Neural cell (in vitro differentiated cells): ENCODE measurements at regions not wholly inside any gene's neighbourhood (a gene's known extent, or its start where the extent isn't known, plus 50 kb on each side); places are given as distances from the start of the nearest gene placed in this dataset.

Experiments
- H2AFZ ChIP-seq: fragments of 200-600, 300-800 bp; sonication (generic), shearing (Covaris generic); 2 replicates; pipeline ENCODE4 v1.6.0; 2014; ENCODE audit warnings: low read depth, mild to moderate bottlenecking, antibody characterized with exemption, low read length, moderate library complexity
- H3F3A ChIP-seq: fragments of 200-600 bp; shearing (Covaris generic); 2 replicates; pipeline ENCODE4 v1.6.1; 2016; ENCODE audit warnings: mild to moderate bottlenecking, moderate library complexity, mixed read lengths, antibody characterized with exemption, low read length; ENCODE audit not compliant: insufficient read depth, poor library complexity, severe bottlenecking
- H3K27ac ChIP-seq: fragments of 200-600, 300-800 bp; sonication (generic), shearing (Covaris generic); 2 replicates; pipeline ENCODE4 v1.5.1; 2014; ENCODE audit warnings: mild to moderate bottlenecking, low read length, moderate library complexity
- H3K27me3 ChIP-seq: fragments of 300-800, 200-600 bp; sonication (generic), shearing (Covaris generic); 2 replicates; pipeline ENCODE4 v1.6.0; 2014; ENCODE audit warnings: mild to moderate bottlenecking, low read depth, low read length, moderate library complexity; ENCODE audit not compliant: insufficient read depth
- H3K36me3 ChIP-seq: fragments of 300-800, 200-600 bp; sonication (generic), shearing (Covaris generic); 2 replicates; pipeline ENCODE4 v1.5.1; 2014; ENCODE audit warnings: mild to moderate bottlenecking, antibody characterized with exemption, low read length, moderate library complexity; ENCODE audit not compliant: insufficient read depth
- H3K4me2 ChIP-seq: fragments of 300-800, 200-600 bp; sonication (generic), shearing (Covaris generic); 2 replicates; pipeline ENCODE4 v1.6.0; 2014; ENCODE audit warnings: mild to moderate bottlenecking, low read length
- H3K4me3 ChIP-seq: fragments of 300-800, 200-600 bp; sonication (generic), shearing (Covaris generic); 2 replicates; pipeline ENCODE4 v1.5.1; 2014; ENCODE audit warnings: mild to moderate bottlenecking, low read length, moderate library complexity
- H3K79me2 ChIP-seq: fragments of 200-600 bp; shearing (Covaris generic); replicated peaks from 2 replicates; pipeline ENCODE4 v1.6.0; 2014; ENCODE audit warnings: mild to moderate bottlenecking, low read length, moderate library complexity; ENCODE audit not compliant: insufficient read depth
- H3K9ac ChIP-seq: fragments of 300-800, 200-600 bp; sonication (generic), shearing (Covaris generic); 2 replicates; pipeline ENCODE4 v1.6.1; 2016; ENCODE audit warnings: mild to moderate bottlenecking, low read length, mixed read lengths
- H3K9me2 ChIP-seq: fragments of 200-600 bp; shearing (Covaris generic); 2 replicates; pipeline ENCODE4 v1.6.1; 2016; ENCODE audit warnings: mild to moderate bottlenecking, low read length, mixed read lengths; ENCODE audit not compliant: insufficient read depth
- H3K9me3 ChIP-seq: fragments of 200-600, 300-800 bp; sonication (generic), shearing (Covaris generic); 2 replicates; pipeline ENCODE4 v1.6.1; 2016; ENCODE audit warnings: mild to moderate bottlenecking, mixed run types, low read length, moderate library complexity, mixed read lengths
- H4K20me1 ChIP-seq: fragments of 200-600 bp; shearing (Covaris generic); 2 replicates; pipeline ENCODE4 v1.6.1; 2016; ENCODE audit warnings: mild to moderate bottlenecking, mixed run types; ENCODE audit not compliant: insufficient read depth
- EP300 ChIP-seq: fragments of 450-650 bp; conservative IDR thresholded peaks from 2 replicates; pipeline ENCODE4 v1.6.1; 2014; ENCODE audit warnings: antibody characterized with exemption, mild to moderate bottlenecking, moderate library complexity; ENCODE audit not compliant: poor library complexity, severe bottlenecking
- EZH2 ChIP-seq: fragments of 200-600, 300-800 bp; shearing (Covaris generic), sonication (generic); IDR thresholded peaks from 2 replicates; pipeline ENCODE4 v1.6.1; 2014; ENCODE audit warnings: antibody characterized with exemption, low read length, borderline replicate concordance, mild to moderate bottlenecking; ENCODE audit not compliant: insufficient read depth, poor library complexity, severe bottlenecking
- MXI1 ChIP-seq: fragments of 450-650 bp; conservative IDR thresholded peaks from 2 replicates; pipeline ENCODE4 v1.6.1; 2014; ENCODE audit warnings: antibody characterized with exemption, mild to moderate bottlenecking; ENCODE audit not compliant: poor library complexity, severe bottlenecking
- POLR2AphosphoS5 ChIP-seq: IDR thresholded peaks from 2 replicates; pipeline ENCODE4 v1.6.1; 2012
- RAD21 ChIP-seq: fragments of 450-650 bp; conservative IDR thresholded peaks from 2 replicates; pipeline ENCODE4 v1.6.1; 2014; ENCODE audit warnings: antibody characterized with exemption, mild to moderate bottlenecking, moderate library complexity
- SMC3 ChIP-seq: fragments of 450-650 bp; conservative IDR thresholded peaks from 2 replicates; pipeline ENCODE4 v1.6.1; 2014; ENCODE audit warnings: antibody characterized with exemption, mild to moderate bottlenecking, moderate library complexity; ENCODE audit not compliant: poor library complexity
- TAF1 ChIP-seq: IDR thresholded peaks from 2 replicates; pipeline ENCODE4 v1.6.1; 2012; ENCODE audit warnings: low read depth
- TF ChIP-seq, protein P1 (sequence below): IDR thresholded peaks from 2 replicates; pipeline ENCODE4 v1.6.1; 2012; ENCODE audit warnings: borderline replicate concordance
- TF ChIP-seq, protein P2 (sequence below): fragments of 450-650 bp; IDR thresholded peaks from 2 replicates; pipeline ENCODE4 v1.5.1; 2014; ENCODE audit warnings: antibody characterized with exemption, mild to moderate bottlenecking, moderate library complexity; ENCODE audit not compliant: poor library complexity, severe bottlenecking

DNA sequence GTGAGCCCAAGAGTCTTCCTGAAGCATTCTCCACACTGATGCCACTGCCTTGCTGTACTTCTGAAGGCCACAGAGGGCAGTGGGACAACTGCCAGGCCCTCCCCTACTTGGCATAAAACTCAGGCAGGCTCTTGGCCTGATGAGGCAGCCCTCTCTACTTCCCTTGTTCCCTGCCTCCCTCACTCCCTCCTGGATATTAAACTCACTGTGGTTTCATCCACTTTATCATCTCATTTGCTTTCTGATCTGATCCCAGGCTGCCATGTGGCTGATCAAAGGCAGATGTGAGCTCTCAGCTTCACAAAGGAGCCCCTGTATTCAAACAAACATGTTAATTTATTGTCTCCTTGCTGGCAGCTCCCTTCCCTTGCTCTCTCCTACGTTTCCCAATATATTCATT lies 533.5 kb downstream of the IGSF11 start:
- H3K27ac ChIP-seq: no peak overlapping the region
- no peaks in the 10 kb centered on the region for H3K9me3 ChIP-seq
- no peaks in the 10 kb centered on the region for H3F3A ChIP-seq
- no peaks in the 10 kb centered on the region for H3K27me3 ChIP-seq
- H3K4me3 ChIP-seq: no peak overlapping the region
- H3K36me3 ChIP-seq: no peaks in the 10 kb centered on the region
- H3K4me2 ChIP-seq: no peak overlapping the region
- no peak overlapping the region for H2AFZ ChIP-seq
- H3K9ac ChIP-seq: no peak overlapping the region
- no peaks in the 10 kb centered on the region for H4K20me1 ChIP-seq
- TF ChIP-seq RAD21 (no peak), EP300 (no peak)
- H3K79me2 ChIP-seq: no peaks in the 10 kb centered on the region
- no peaks in the 10 kb centered on the region for H3K9me2 ChIP-seq

GRCh38 chr3:118504906-118505305 lies 529.7 kb downstream of the IGSF11 start:
- no peaks in the 10 kb centered on the region for H3K27me3 ChIP-seq
- no peak overlapping the region for H3K4me3 ChIP-seq
- no peak overlapping the region for H2AFZ ChIP-seq
- H3K9me3 ChIP-seq: no peaks in the 10 kb centered on the region
- no peaks in the 10 kb centered on the region for H3K36me3 ChIP-seq
- H4K20me1 ChIP-seq: no peaks in the 10 kb centered on the region
- no peak overlapping the region for H3K4me2 ChIP-seq
- TF ChIP-seq POLR2AphosphoS5 (no peak), EZH2 (no peak), SMC3 (no peak), EP300 (no peak), RAD21 (no peak), MXI1 (no peak), TAF1 (no peak)
- TF ChIP-seq, protein P1, sequence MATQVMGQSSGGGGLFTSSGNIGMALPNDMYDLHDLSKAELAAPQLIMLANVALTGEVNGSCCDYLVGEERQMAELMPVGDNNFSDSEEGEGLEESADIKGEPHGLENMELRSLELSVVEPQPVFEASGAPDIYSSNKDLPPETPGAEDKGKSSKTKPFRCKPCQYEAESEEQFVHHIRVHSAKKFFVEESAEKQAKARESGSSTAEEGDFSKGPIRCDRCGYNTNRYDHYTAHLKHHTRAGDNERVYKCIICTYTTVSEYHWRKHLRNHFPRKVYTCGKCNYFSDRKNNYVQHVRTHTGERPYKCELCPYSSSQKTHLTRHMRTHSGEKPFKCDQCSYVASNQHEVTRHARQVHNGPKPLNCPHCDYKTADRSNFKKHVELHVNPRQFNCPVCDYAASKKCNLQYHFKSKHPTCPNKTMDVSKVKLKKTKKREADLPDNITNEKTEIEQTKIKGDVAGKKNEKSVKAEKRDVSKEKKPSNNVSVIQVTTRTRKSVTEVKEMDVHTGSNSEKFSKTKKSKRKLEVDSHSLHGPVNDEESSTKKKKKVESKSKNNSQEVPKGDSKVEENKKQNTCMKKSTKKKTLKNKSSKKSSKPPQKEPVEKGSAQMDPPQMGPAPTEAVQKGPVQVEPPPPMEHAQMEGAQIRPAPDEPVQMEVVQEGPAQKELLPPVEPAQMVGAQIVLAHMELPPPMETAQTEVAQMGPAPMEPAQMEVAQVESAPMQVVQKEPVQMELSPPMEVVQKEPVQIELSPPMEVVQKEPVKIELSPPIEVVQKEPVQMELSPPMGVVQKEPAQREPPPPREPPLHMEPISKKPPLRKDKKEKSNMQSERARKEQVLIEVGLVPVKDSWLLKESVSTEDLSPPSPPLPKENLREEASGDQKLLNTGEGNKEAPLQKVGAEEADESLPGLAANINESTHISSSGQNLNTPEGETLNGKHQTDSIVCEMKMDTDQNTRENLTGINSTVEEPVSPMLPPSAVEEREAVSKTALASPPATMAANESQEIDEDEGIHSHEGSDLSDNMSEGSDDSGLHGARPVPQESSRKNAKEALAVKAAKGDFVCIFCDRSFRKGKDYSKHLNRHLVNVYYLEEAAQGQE: no peak
- TF ChIP-seq, protein P2, sequence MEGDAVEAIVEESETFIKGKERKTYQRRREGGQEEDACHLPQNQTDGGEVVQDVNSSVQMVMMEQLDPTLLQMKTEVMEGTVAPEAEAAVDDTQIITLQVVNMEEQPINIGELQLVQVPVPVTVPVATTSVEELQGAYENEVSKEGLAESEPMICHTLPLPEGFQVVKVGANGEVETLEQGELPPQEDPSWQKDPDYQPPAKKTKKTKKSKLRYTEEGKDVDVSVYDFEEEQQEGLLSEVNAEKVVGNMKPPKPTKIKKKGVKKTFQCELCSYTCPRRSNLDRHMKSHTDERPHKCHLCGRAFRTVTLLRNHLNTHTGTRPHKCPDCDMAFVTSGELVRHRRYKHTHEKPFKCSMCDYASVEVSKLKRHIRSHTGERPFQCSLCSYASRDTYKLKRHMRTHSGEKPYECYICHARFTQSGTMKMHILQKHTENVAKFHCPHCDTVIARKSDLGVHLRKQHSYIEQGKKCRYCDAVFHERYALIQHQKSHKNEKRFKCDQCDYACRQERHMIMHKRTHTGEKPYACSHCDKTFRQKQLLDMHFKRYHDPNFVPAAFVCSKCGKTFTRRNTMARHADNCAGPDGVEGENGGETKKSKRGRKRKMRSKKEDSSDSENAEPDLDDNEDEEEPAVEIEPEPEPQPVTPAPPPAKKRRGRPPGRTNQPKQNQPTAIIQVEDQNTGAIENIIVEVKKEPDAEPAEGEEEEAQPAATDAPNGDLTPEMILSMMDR: no peak
- H3K9ac ChIP-seq: no peak overlapping the region
- H3K27ac ChIP-seq: no peak overlapping the region
- H3F3A ChIP-seq: no peaks in the 10 kb centered on the region
- no peaks in the 10 kb centered on the region for H3K9me2 ChIP-seq
- no peaks in the 10 kb centered on the region for H3K79me2 ChIP-seq

- TF ChIP-seq POLR2AphosphoS5 (no peak), TAF1 (no peak), RAD21 (no peak), SMC3 (no peak), EZH2 (no peak), EP300 (no peak), MXI1 (no peak)
- TF ChIP-seq, protein P1: no peak
- TF ChIP-seq, protein P2: no peak
- H3K9me2 ChIP-seq: no peaks in the 10 kb centered on the region
- no peaks in the 10 kb centered on the region for H3K9me3 ChIP-seq
- H3K79me2 ChIP-seq: no peaks in the 10 kb centered on the region
- no peaks in the 10 kb centered on the region for H3K36me3 ChIP-seq
- H3K27ac ChIP-seq: no peak overlapping the region
- H2AFZ ChIP-seq: no peak overlapping the region
- no peaks in the 10 kb centered on the region for H4K20me1 ChIP-seq
- no peak overlapping the region for H3K9ac ChIP-seq
- H3K4me2 ChIP-seq: no peak overlapping the region
- no peak overlapping the region for H3K4me3 ChIP-seq
- H3F3A ChIP-seq: no peaks in the 10 kb centered on the region
- no peaks in the 10 kb centered on the region for H3K27me3 ChIP-seq
Measured at GRCh38 chr3:118505784-118506183, 528.9 kb downstream of the IGSF11 start.
